ENCODE measurements at regions not wholly inside any gene's neighbourhood (a gene's known extent, or its start where the extent isn't known, plus 50 kb on each side); places are given as distances from the start of the nearest gene placed in this dataset.
A peak's percentile ranks its signal among the peaks of the same experiment; 100 is the strongest.

DNA sequence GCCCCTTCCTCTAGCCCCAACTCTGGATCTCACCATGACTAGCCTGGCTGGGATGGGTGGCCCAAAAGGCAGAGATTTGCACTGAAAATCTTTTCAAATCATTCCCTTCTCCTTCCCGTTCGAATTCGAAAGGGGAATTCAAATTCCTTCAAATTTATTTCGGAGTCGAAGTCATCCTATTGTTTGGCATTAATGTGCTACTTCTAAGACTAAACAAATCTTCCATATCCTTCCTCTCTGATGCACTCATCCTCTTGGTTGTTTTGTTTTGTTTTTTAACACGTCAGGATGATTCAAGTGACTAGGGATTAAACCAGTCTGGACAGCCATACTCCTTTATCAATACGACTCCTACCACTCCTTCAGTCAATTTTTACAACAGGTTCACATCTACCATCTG lies 95.5 kb upstream of the SGIP1 start:
- no peak overlapping the region for H3K9ac ChIP-seq (ENCODE audit: low read depth in 1 of 2, low read length in 2 of 2)
- peaks cover 0 to 12% of the 10 kb centered on the region in 2 donors for H3K4me1 ChIP-seq (ENCODE audit: control insufficient read depth in 1 of 2, insufficient read depth in 2 of 2, low read length in 2 of 2)
- H3K27ac ChIP-seq (ENCODE audit: low read depth, low read length): no peak overlapping the region
- H3K9me3 ChIP-seq (ENCODE audit: control insufficient read depth in 1 of 2, low read length in 2 of 2): no peaks in the 10 kb centered on the region
- H3K36me3 ChIP-seq (ENCODE audit: control insufficient read depth in 1 of 2, insufficient read depth in 2 of 2, low read length in 2 of 2): no peaks in the 10 kb centered on the region
- peak overlapping the region in 1 of 2 donors; percentile 11 for H3K4me3 ChIP-seq (ENCODE audit: low read depth in 1 of 2, low read length in 2 of 2)
- no peaks in the 10 kb centered on the region for H3K27me3 ChIP-seq (ENCODE audit: control insufficient read depth in 1 of 2, insufficient read depth in 2 of 2, low read length in 2 of 2)

DNA sequence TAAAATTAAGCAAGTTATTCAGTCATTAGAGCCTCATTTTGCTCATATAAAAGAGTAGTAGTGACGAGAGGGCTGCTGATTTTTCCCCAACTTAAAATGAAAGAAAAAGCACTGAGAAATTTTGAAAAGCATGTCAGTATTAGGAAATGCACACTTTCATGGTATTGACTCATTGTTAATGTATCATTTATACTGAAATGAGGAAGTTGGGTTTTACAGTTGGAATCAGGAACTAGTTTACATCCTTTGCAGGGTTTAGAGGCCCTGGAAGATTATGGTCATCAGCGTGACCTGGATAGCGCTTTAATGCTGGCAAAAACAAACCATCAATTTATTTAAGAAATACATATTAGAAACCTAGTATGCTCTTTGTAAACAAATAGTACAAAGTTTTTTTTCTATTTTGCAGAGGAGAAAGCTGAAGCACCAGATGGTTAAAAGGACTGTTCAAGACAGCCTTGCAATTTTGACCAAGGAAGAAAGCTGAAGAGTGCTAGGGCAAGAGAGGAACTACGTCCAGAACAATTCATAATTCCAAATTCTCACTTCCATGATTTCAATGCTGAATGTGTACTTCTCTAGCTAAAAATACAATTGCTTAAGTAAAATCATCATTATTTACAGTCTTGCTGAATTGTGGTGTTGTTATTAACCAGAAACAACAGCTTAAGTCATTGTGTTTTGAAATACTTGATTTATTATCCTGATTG lies 94.8 kb upstream of the SGIP1 start:
- peak overlapping the region in 1 of 2 donors; percentile 11 for H3K4me3 ChIP-seq (ENCODE audit: low read depth in 1 of 2, low read length in 2 of 2)
- H3K4me1 ChIP-seq (ENCODE audit: control insufficient read depth in 1 of 2, insufficient read depth in 2 of 2, low read length in 2 of 2): peaks cover 0 to 12% of the 10 kb centered on the region in 2 donors
- H3K9me3 ChIP-seq (ENCODE audit: control insufficient read depth in 1 of 2, low read length in 2 of 2): no peaks in the 10 kb centered on the region
- H3K27me3 ChIP-seq (ENCODE audit: control insufficient read depth in 1 of 2, insufficient read depth in 2 of 2, low read length in 2 of 2): no peaks in the 10 kb centered on the region
- no peak overlapping the region for H3K9ac ChIP-seq (ENCODE audit: low read depth in 1 of 2, low read length in 2 of 2)
- no peaks in the 10 kb centered on the region for H3K36me3 ChIP-seq (ENCODE audit: control insufficient read depth in 1 of 2, insufficient read depth in 2 of 2, low read length in 2 of 2)
- no peak overlapping the region for H3K27ac ChIP-seq (ENCODE audit: low read depth, low read length)

DNA sequence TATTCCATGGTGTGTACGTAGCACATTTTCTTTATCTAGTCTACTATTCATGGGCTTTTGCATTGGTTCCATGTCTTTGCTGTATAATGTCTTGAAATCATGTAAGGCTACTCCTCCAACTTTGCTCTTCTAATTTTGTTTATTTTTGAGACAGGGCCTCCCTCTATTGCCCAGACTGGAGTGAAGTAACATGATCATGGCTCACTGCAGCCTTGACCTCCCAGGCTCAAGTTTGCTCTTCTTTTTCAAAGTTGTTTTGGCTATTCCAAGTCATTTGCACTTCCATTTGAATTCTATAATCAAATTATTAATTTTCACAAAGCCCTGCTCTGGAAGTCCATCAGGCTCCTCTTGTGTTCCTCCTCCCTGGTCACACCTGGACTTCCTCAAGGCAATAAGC lies 90.2 kb upstream of the SGIP1 start:
- no peaks in the 10 kb centered on the region for H3K9me3 ChIP-seq (ENCODE audit: control insufficient read depth in 1 of 2, low read length in 2 of 2)
- no peak overlapping the region for H3K9ac ChIP-seq (ENCODE audit: low read depth in 1 of 2, low read length in 2 of 2)
- no peak overlapping the region for H3K4me3 ChIP-seq (ENCODE audit: low read depth in 1 of 2, low read length in 2 of 2)
- H3K27ac ChIP-seq (ENCODE audit: low read depth, low read length): no peak overlapping the region
- H3K36me3 ChIP-seq (ENCODE audit: control insufficient read depth in 1 of 2, insufficient read depth in 2 of 2, low read length in 2 of 2): no peaks in the 10 kb centered on the region
- H3K4me1 ChIP-seq (ENCODE audit: control insufficient read depth in 1 of 2, insufficient read depth in 2 of 2, low read length in 2 of 2): peaks cover 0 to 17% of the 10 kb centered on the region in 2 donors
- H3K27me3 ChIP-seq (ENCODE audit: control insufficient read depth in 1 of 2, insufficient read depth in 2 of 2, low read length in 2 of 2): no peaks in the 10 kb centered on the region

DNA sequence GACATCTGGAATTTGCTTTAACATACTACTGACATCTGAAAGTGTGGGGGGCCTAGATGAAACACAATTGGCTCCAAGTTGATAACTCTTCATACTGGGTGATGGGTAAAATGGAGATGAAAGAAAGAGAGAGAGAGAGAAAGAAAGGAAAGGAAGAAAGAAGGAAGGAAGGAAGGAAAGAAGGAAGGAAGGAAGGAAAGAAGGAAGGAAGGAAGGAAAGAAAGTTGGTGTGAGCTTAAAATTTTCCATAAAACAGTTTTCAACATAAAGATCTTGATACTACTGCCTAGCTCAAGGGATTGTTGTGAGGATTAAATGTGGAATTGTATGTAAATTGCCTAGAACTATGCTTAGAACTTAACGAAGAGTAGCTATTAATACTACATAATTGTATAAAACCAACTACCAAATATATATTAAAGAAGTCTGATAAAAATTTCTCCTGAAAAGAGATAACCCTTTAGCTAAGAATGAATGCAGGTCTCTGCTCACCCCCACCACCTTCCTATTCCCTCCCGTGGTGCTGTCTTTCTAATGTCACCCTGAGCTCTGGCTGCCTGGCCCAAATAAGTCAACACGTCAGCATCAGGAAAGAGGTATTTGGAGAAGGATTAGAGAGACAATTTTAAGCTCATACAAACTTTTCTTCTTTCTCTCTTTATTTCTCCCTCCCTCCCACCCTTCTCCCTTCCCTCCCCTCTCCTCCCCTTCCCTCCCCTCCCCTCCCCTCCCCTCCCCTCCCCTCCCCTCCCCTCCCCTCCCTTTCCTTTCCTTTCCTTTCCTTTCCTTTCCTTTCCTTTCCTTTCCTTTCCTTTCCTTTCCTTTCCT lies 89.3 kb upstream of the SGIP1 start:
- H3K27me3 ChIP-seq (ENCODE audit: control insufficient read depth in 1 of 2, insufficient read depth in 2 of 2, low read length in 2 of 2): no peaks in the 10 kb centered on the region
- H3K4me1 ChIP-seq (ENCODE audit: control insufficient read depth in 1 of 2, insufficient read depth in 2 of 2, low read length in 2 of 2): peaks cover 0 to 10% of the 10 kb centered on the region in 2 donors
- no peaks in the 10 kb centered on the region for H3K9me3 ChIP-seq (ENCODE audit: control insufficient read depth in 1 of 2, low read length in 2 of 2)
- H3K36me3 ChIP-seq (ENCODE audit: control insufficient read depth in 1 of 2, insufficient read depth in 2 of 2, low read length in 2 of 2): no peaks in the 10 kb centered on the region
- no peak overlapping the region for H3K27ac ChIP-seq (ENCODE audit: low read depth, low read length)
- H3K9ac ChIP-seq (ENCODE audit: low read depth in 1 of 2, low read length in 2 of 2): no peak overlapping the region
- H3K4me3 ChIP-seq (ENCODE audit: low read depth in 1 of 2, low read length in 2 of 2): no peak overlapping the region

DNA sequence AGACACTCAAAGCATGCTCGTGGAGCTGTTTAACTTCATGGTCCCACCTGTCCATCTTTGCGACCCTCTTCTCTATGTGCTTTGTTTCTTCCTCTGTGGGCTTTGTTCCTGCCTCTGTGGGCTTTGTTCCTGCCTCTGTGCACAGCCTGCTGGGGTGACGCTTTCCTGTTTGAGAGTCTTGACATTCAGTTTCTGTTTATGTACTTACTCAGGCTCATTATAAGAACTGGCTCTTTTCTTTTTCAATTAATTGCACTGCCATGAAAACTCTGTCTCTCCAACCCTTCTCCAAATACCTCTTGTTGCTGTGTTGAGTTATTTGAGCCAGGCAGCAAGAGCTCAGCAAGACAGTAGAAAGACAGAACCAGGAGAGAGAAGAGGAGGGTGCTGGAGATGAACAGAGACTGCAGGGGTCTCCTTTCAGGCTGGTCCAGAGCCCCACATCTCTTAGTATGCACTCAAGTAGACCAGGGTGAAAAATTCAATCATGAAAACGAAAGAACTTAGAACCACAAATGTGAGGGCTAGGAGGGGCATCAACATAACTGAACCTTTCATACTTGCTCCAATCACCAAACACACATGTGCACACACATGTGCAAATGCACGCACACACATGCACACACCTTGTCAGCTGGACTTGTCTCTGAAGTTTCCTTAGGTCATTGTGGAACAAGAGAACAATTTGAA lies 88.3 kb upstream of the SGIP1 start:
- Histone ChIP-seq H3K9ac (ENCODE audit: low read depth in 1 of 2, low read length in 2 of 2) (peak overlapping the region; percentile 3 to 16), H3K9me3 (ENCODE audit: control insufficient read depth in 1 of 2, low read length in 2 of 2) (no peaks in the 10 kb centered on the region), H3K4me1 (ENCODE audit: control insufficient read depth in 1 of 2, insufficient read depth in 2 of 2, low read length in 2 of 2) (peaks cover 0 to 5% of the 10 kb centered on the region in 2 donors), H3K4me3 (ENCODE audit: low read depth in 1 of 2, low read length in 2 of 2) (peak overlapping the region in 1 of 2 donors; percentile 6), H3K27me3 (ENCODE audit: control insufficient read depth in 1 of 2, insufficient read depth in 2 of 2, low read length in 2 of 2) (no peaks in the 10 kb centered on the region), H3K36me3 (ENCODE audit: control insufficient read depth in 1 of 2, insufficient read depth in 2 of 2, low read length in 2 of 2) (no peaks in the 10 kb centered on the region), H3K27ac (ENCODE audit: low read depth, low read length) (peak overlapping the region; percentile 15)

DNA sequence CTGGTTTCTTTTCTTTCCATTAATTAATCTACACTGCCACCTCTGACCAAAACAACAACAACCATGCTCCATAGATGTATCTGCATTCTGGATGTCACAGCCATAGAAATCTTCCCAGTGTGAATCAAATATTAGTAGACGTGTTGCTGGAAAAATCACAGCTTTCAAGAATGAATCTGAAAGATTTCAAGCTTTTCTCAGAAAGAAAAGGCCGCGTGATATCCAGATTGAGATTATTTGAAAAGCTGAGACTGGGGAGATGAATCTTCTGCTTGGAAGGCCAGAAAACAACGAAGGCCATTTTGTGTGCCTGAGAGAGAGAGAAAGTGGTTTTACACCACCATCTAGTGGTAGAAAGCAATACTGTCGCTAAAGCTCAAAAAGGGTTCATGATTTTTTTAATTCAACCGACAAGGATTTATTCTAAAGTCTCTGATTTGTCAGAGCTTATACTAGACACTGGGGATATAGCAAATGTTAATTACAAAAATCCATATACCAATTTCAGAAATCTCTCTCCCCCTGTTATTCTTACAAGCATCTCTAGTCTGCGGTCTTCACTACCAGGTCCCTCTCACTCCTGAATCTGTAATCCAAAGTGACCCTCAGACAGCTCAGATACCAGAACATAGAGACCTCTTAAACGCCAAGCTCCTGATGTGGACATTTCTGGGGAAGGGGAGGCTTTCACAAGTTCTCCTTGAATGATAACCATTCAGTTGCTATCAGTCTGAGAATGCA lies 87.5 kb upstream of the SGIP1 start:
- no peak overlapping the region for H3K9ac ChIP-seq (ENCODE audit: low read depth in 1 of 2, low read length in 2 of 2)
- H3K4me1 ChIP-seq (ENCODE audit: control insufficient read depth in 1 of 2, insufficient read depth in 2 of 2, low read length in 2 of 2): peaks cover 0 to 5% of the 10 kb centered on the region in 2 donors
- peak overlapping the region; percentile 15 for H3K27ac ChIP-seq (ENCODE audit: low read depth, low read length)
- H3K9me3 ChIP-seq (ENCODE audit: control insufficient read depth in 1 of 2, low read length in 2 of 2): no peaks in the 10 kb centered on the region
- H3K36me3 ChIP-seq (ENCODE audit: control insufficient read depth in 1 of 2, insufficient read depth in 2 of 2, low read length in 2 of 2): no peaks in the 10 kb centered on the region
- no peaks in the 10 kb centered on the region for H3K27me3 ChIP-seq (ENCODE audit: control insufficient read depth in 1 of 2, insufficient read depth in 2 of 2, low read length in 2 of 2)
- no peak overlapping the region for H3K4me3 ChIP-seq (ENCODE audit: low read depth in 1 of 2, low read length in 2 of 2)

DNA sequence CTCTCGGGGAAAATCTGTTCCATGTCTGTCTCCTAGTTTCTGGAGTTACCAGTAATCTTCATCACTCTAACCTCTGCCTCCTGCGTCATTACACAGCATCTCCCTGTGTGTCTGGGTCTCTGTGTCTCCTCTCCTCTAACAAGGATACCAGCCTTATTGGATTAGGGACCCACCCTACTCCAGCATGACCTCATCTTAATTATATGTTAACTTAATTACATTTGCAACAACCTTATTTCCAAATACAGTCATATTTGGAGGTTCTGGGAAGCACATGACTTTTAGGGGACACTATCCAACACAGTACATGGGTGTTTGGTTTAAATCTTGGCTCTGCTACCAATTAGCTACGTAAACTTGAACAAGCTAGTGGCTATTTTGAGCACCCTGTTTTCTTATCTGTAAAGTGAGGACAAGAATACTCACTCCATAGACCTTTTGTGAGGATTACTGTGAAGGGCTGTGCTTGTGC lies 83.9 kb upstream of the SGIP1 start:
- no peak overlapping the region for H3K27ac ChIP-seq (ENCODE audit: low read depth, low read length)
- H3K9ac ChIP-seq (ENCODE audit: low read depth in 1 of 2, low read length in 2 of 2): no peak overlapping the region

DNA sequence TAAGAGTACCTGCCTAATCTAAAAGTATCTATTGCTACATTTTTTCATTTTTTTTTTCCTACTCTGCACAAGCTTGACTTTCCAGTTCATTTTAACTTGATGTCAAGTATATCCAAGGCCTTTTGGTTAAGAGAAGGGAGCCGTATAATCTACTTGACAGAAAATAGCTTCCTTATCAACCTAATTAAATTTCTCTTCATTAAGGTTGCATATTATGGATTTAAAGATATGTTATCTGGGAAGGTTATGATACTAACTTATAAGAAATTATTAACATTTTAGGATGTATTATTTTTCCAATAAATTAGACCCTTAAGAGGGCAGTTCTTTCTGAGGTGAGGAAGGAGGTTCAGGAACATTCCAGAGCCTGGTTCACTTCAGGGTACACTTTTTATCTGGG lies 83.1 kb upstream of the SGIP1 start:
- no peak overlapping the region for H3K27ac ChIP-seq (ENCODE audit: low read depth, low read length)
- H3K4me3 ChIP-seq (ENCODE audit: low read depth in 1 of 2, low read length in 2 of 2): no peak overlapping the region
- H3K9me3 ChIP-seq (ENCODE audit: control insufficient read depth in 1 of 2, low read length in 2 of 2): no peaks in the 10 kb centered on the region
- no peaks in the 10 kb centered on the region for H3K27me3 ChIP-seq (ENCODE audit: control insufficient read depth in 1 of 2, insufficient read depth in 2 of 2, low read length in 2 of 2)
- H3K36me3 ChIP-seq (ENCODE audit: control insufficient read depth in 1 of 2, insufficient read depth in 2 of 2, low read length in 2 of 2): no peaks in the 10 kb centered on the region
- no peak overlapping the region for H3K9ac ChIP-seq (ENCODE audit: low read depth in 1 of 2, low read length in 2 of 2)
- peaks cover 0 to 2% of the 10 kb centered on the region in 2 donors for H3K4me1 ChIP-seq (ENCODE audit: control insufficient read depth in 1 of 2, insufficient read depth in 2 of 2, low read length in 2 of 2)

More for the DNA sequence above, 83.9 kb upstream of the SGIP1 start:
- no peak overlapping the region for H3K4me3 ChIP-seq (ENCODE audit: low read depth in 1 of 2, low read length in 2 of 2)
- no peaks in the 10 kb centered on the region for H3K36me3 ChIP-seq (ENCODE audit: control insufficient read depth in 1 of 2, insufficient read depth in 2 of 2, low read length in 2 of 2)
- no peaks in the 10 kb centered on the region for H3K9me3 ChIP-seq (ENCODE audit: control insufficient read depth in 1 of 2, low read length in 2 of 2)
- H3K27me3 ChIP-seq (ENCODE audit: control insufficient read depth in 1 of 2, insufficient read depth in 2 of 2, low read length in 2 of 2): no peaks in the 10 kb centered on the region
- H3K4me1 ChIP-seq (ENCODE audit: control insufficient read depth in 1 of 2, insufficient read depth in 2 of 2, low read length in 2 of 2): peaks cover 0 to 5% of the 10 kb centered on the region in 2 donors

DNA sequence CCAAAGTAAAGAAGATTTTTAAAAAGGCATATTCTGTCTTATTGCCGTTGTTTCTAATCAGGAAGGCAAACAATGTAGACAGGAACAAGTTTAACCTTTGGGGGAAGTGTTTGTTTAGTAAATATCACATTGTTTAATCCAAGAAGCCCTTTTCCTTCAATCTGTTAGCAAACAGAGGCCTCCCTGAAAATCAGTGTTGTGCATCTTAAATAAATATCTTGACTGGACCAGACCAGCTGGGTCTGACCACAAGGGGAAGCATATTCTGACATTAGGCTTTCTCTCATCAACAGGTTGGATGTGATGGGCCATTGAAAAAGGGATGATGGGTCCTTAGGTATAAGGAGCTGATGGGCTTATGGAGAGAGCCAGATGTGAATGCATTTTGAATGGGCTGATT lies 81.8 kb upstream of the SGIP1 start:
- H3K4me3 ChIP-seq (ENCODE audit: low read depth in 1 of 2, low read length in 2 of 2): no peak overlapping the region
- no peaks in the 10 kb centered on the region for H3K4me1 ChIP-seq (ENCODE audit: control insufficient read depth in 1 of 2, insufficient read depth in 2 of 2, low read length in 2 of 2)
- H3K36me3 ChIP-seq (ENCODE audit: control insufficient read depth in 1 of 2, insufficient read depth in 2 of 2, low read length in 2 of 2): no peaks in the 10 kb centered on the region
- no peaks in the 10 kb centered on the region for H3K27me3 ChIP-seq (ENCODE audit: control insufficient read depth in 1 of 2, insufficient read depth in 2 of 2, low read length in 2 of 2)
- no peak overlapping the region for H3K27ac ChIP-seq (ENCODE audit: low read depth, low read length)
- no peak overlapping the region for H3K9ac ChIP-seq (ENCODE audit: low read depth in 1 of 2, low read length in 2 of 2)
- no peaks in the 10 kb centered on the region for H3K9me3 ChIP-seq (ENCODE audit: control insufficient read depth in 1 of 2, low read length in 2 of 2)
